HepG2 (cell line): ENCODE measurements at regions not wholly inside any gene's neighbourhood (a gene's known extent, or its start where the extent isn't known, plus 50 kb on each side); places are given as distances from the start of the nearest gene placed in this dataset.

Experiments
- CBX5 ChIP-seq: sonication (generic); formaldehyde crosslinking; IDR thresholded peaks from 2 replicates; pipeline ENCODE4 v1.4.0; 2020; ENCODE audit warnings: missing genetic modification reagents, borderline replicate concordance
- EHMT2 ChIP-seq: fragments of 200-600 bp; sonication (generic); IDR thresholded peaks from 2 replicates; pipeline ENCODE4 v1.7.0; 2017; ENCODE audit warnings: antibody characterized with exemption, low read depth, low read length, borderline replicate concordance
- GABPA ChIP-seq, 2 experiments: IDR thresholded peaks; 2 replicates each; pipeline ENCODE4 v1.6.1; 2011 to 2016; ENCODE audit warnings: low read depth in 2 of 2, low read length in 1 of 2, missing biosample characterization in 1 of 2, missing genetic modification characterization in 1 of 2
- GATAD1 ChIP-seq: IDR thresholded peaks from 2 replicates; pipeline ENCODE4 v1.6.1; 2016; ENCODE audit warnings: missing genetic modification reagents, missing compliant biosample characterization
- POLR2G ChIP-seq: fragments of 200-400 bp; formaldehyde crosslinking; IDR thresholded peaks from 2 replicates; pipeline ENCODE4 v1.6.1; 2018; ENCODE audit warnings: mild to moderate bottlenecking, low read depth, low read length, moderate library complexity
- RAD51 ChIP-seq: fragments of 450-650 bp; IDR thresholded peaks from 2 replicates; pipeline ENCODE4 v1.6.1; 2016; ENCODE audit warnings: borderline replicate concordance
- SP2 ChIP-seq: sonication (generic); formaldehyde crosslinking; IDR thresholded peaks from 2 replicates; pipeline ENCODE4 v1.5.1; 2020; ENCODE audit warnings: mild to moderate bottlenecking, missing genetic modification reagents
- TFAP4 ChIP-seq: sonication (generic); IDR thresholded peaks from 2 replicates; pipeline ENCODE4 v1.6.1; 2016; ENCODE audit warnings: low read depth, borderline replicate concordance
- ZGPAT ChIP-seq: IDR thresholded peaks from 2 replicates; pipeline ENCODE4 v1.6.1; 2016; ENCODE audit warnings: mild to moderate bottlenecking
- ZHX2 ChIP-seq, 2 experiments: sonication (generic) in 1 of 2; formaldehyde crosslinking in 1 of 2; IDR thresholded peaks; 2 replicates each; pipeline versions ENCODE4 v1.6.1 to v1.9.0; 2014 to 2022; ENCODE audit warnings: antibody characterized with exemption in 1 of 2, borderline replicate concordance in 1 of 2, inconsistent platforms in 1 of 2, low read depth in 1 of 2, missing genetic modification reagents in 1 of 2
- ZNF12 ChIP-seq: sonication (generic); formaldehyde crosslinking; IDR thresholded peaks from 2 replicates; pipeline ENCODE4 v1.5.0; 2020; ENCODE audit warnings: missing genetic modification reagents
- ZNF543 ChIP-seq: sonication (generic); formaldehyde crosslinking; IDR thresholded peaks from 2 replicates; pipeline ENCODE4 v1.4.0; 2020; ENCODE audit warnings: mild to moderate bottlenecking, missing genetic modification reagents
- ZNF660 ChIP-seq: sonication (generic); formaldehyde crosslinking; IDR thresholded peaks from 2 replicates; pipeline ENCODE4 v1.5.1; 2020; ENCODE audit warnings: mild to moderate bottlenecking, low read depth, missing genetic modification reagents, borderline replicate concordance
- ZNF790 ChIP-seq: sonication (generic); formaldehyde crosslinking; IDR thresholded peaks from 2 replicates; pipeline ENCODE4 v1.8.0; 2022; ENCODE audit warnings: missing genetic modification reagents, mild to moderate bottlenecking, borderline replicate concordance
- ZSCAN22 ChIP-seq: sonication (generic); formaldehyde crosslinking; IDR thresholded peaks from 2 replicates; pipeline ENCODE4 v1.4.0; 2020; ENCODE audit warnings: mild to moderate bottlenecking, missing genetic modification reagents

GRCh38 chr10:78976825-78977755, 91.7 kb upstream of the ZMIZ1 start (continued):
- TF ChIP-seq ZHX2 (IDR thresholded peaks at IDR 0.05; ENCODE audit: low read depth) (no peak), ZHX2 (CRISPR knock-in tag; IDR thresholded peaks at IDR 0.05; ENCODE audit: borderline replicate concordance) (no peak), EHMT2 (peak; percentile 64; the same call in 1 of the 2 replicates), SP2 (CRISPR knock-in tag) (no peak), GATAD1 (no peak), RAD51 (peak; percentile 58; the same call in 1 of the 2 replicates), TFAP4 (0 out of 2 replicates have a peak, but pooled peaks have one; percentile 35), ZNF543 (CRISPR knock-in tag) (0 out of 2 replicates have a peak, but pooled peaks have one; percentile 18), ZNF790 (CRISPR knock-in tag) (no peak), POLR2G (no peak), ZNF660 (CRISPR knock-in tag) (no peak), CBX5 (CRISPR knock-in tag) (no peak), ZGPAT (CRISPR knock-in tag) (0 out of 2 replicates have a peak, but pooled peaks have one; percentile 7), ZNF12 (CRISPR knock-in tag) (no peak), GABPA (IDR thresholded peaks at IDR 0.05; ENCODE audit: low read depth, low read length) (no peak), GABPA (CRISPR knock-in tag; IDR thresholded peaks at IDR 0.05; ENCODE audit: low read depth) (no peak), ZSCAN22 (CRISPR knock-in tag) (0 out of 2 replicates have a peak, but pooled peaks have one; percentile 66)
